ENCODE measurements at regions not wholly inside any gene's neighbourhood (a gene's known extent, or its start where the extent isn't known, plus 50 kb on each side); places are given as distances from the start of the nearest gene placed in this dataset.

DNA sequence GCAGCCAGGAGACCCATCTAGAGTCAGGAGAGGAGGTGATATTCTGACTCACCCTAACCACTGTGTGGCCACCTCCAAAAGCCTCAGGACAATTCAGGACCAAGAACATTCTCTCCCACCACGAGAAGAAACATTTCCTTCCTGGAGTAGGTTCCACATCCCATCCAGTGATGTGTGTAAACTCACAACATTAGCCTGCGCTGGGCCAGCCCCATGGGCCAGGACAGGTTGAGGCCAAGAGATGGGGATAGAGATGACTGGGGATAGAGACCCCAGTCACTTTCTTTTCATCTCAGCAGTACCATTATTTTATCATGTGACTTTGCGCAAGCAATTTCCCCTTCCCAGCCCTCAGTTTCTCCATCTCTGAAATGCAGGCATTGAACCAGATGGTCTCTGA, 126.6 kb upstream of the PTPRT start:
- no peaks in the 10 kb centered on the region for H3K4me1 Mint-ChIP-seq
- no peaks in the 10 kb centered on the region for H3K36me3 Mint-ChIP-seq (ENCODE audit: low read depth)
- no peak overlapping the region for H3K4me3 Mint-ChIP-seq
- H3K27ac Mint-ChIP-seq, result no peak overlapping the region
- H3K9me3 Mint-ChIP-seq, result no peaks in the 10 kb centered on the region
- ATAC-seq (replicated peaks), result no peak
- H3K27me3 Mint-ChIP-seq, result peaks cover 13% of the 10 kb centered on the region

DNA sequence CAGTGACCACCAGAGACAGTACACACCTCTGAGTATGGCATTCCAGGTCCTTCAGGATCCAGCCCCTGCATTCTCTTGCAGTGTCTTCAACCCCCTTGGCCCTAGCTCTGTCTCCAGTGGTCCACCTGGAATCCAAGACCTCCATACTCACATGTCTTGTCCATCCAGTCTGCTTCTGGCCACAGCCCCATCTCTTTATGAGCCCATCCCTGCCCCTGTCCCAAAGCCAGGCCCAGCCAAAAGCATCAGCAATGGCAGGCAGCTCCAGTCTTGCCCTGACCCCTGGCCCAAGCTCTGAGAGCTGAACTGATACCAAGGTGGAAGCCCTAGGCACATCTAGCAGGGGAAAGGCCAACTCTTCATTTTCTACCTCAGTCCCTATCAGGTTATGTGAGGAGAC, 119.6 kb upstream of the PTPRT start:
- no peaks in the 10 kb centered on the region for H3K36me3 Mint-ChIP-seq (ENCODE audit: low read depth)
- peaks cover 17% of the 10 kb centered on the region for H3K27me3 Mint-ChIP-seq
- H3K4me1 Mint-ChIP-seq, result no peaks in the 10 kb centered on the region
- no peak for ATAC-seq (replicated peaks)
- no peak overlapping the region for H3K27ac Mint-ChIP-seq
- H3K9me3 Mint-ChIP-seq, result peaks cover 4% of the 10 kb centered on the region
- H3K4me3 Mint-ChIP-seq, result no peak overlapping the region

DNA sequence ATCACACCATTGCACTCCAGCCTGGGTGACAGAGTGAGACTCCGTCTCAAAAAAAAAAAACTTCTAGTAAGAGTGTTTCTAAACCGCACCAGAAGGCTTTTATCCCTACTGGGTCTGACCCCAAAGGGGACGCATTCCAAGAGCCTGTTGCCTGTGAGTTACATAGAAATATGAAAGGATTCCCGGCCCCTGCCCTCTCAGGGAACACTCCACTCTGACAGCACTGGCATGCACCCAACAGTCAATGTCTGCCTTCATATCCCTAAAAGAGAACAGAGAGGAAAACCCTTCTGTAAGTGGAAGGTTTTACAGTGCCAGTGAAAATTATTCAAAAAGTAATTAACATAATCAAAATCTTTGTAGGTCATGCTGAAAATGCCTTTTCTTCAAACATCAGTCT, 117.1 kb upstream of the PTPRT start:
- peaks cover 11% of the 10 kb centered on the region for H3K27me3 Mint-ChIP-seq
- no peaks in the 10 kb centered on the region for H3K4me1 Mint-ChIP-seq
- no peak overlapping the region for H3K4me3 Mint-ChIP-seq
- peaks cover 4% of the 10 kb centered on the region for H3K9me3 Mint-ChIP-seq
- ATAC-seq (replicated peaks), result no peak
- no peak overlapping the region for H3K27ac Mint-ChIP-seq
- H3K36me3 Mint-ChIP-seq (ENCODE audit: low read depth), result no peaks in the 10 kb centered on the region

DNA sequence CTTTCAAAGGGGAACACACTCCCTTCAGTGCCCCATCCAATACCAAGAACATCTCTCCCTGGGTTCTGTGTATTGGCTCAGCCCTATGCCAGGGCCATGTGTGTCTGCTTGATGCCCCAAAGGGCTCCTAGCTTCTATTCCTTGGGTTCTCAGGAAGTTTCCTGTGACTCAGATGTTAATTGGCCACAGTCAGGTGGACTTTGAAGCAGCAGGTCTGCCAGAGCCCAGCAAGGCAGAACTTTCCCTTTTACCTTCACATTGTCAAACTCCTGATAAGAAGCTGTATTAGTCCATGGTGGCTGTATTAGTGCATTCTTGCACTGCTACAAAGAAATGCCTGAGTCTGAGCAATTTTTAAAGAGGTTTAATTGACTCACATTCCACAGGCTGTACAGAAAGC, 116.0 kb upstream of the PTPRT start:
- no peak for ATAC-seq (replicated peaks)
- Mint-ChIP-seq H3K36me3 (ENCODE audit: low read depth) (no peaks in the 10 kb centered on the region), H3K4me3 (no peak overlapping the region), H3K9me3 (peaks cover 4% of the 10 kb centered on the region), H3K27ac (no peak overlapping the region), H3K4me1 (no peaks in the 10 kb centered on the region), H3K27me3 (peaks cover 8% of the 10 kb centered on the region)

DNA sequence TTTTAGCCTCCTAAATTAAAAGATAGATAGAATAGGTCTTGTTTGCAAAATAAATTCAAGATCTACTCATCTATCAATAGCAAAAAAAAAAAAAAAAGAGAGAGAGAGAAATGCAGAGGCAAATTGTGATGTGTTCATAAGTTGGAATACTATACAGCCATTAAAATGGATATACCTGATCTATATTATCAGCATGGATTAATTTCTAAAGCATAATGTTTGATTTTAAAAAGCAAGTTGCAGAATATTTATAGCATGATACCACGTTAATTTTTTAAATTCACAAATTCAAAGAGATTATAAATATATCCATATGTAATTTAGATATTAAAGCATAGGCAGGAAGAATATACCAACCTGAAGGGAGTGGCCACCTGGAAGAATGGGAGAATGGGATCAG, 114.9 kb upstream of the PTPRT start:
- Mint-ChIP-seq H3K36me3 (ENCODE audit: low read depth) (no peaks in the 10 kb centered on the region), H3K4me1 (no peaks in the 10 kb centered on the region), H3K4me3 (no peak overlapping the region), H3K9me3 (peaks cover 4% of the 10 kb centered on the region), H3K27me3 (peaks cover 7% of the 10 kb centered on the region), H3K27ac (no peak overlapping the region)
- no peak for ATAC-seq (replicated peaks)

DNA sequence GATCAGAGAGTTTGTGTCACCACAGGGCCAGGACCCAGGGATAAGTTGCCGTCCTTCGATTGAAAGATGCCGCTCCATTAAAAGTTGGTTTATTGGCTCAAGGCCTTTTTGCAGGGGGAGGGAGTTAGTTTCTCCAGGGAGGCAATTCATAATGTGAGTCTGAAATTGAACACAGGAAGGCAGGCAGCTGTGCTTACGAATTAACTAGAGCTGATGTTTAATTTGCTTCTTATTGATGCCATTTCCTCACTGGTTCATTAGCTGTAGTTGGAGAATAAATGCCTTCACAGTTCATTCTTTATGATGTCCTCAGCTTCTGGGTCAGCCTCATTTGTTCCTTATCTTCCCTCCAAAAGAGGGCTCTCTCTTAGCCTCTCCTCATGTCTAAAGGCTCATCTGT, 113.2 kb upstream of the PTPRT start:
- H3K27ac Mint-ChIP-seq, result no peak overlapping the region
- H3K4me1 Mint-ChIP-seq, result no peaks in the 10 kb centered on the region
- H3K27me3 Mint-ChIP-seq, result peaks cover 7% of the 10 kb centered on the region
- no peak for ATAC-seq (replicated peaks)
- no peak overlapping the region for H3K4me3 Mint-ChIP-seq
- peaks cover under 1% of the 10 kb centered on the region for H3K9me3 Mint-ChIP-seq
- H3K36me3 Mint-ChIP-seq (ENCODE audit: low read depth), result no peaks in the 10 kb centered on the region

DNA sequence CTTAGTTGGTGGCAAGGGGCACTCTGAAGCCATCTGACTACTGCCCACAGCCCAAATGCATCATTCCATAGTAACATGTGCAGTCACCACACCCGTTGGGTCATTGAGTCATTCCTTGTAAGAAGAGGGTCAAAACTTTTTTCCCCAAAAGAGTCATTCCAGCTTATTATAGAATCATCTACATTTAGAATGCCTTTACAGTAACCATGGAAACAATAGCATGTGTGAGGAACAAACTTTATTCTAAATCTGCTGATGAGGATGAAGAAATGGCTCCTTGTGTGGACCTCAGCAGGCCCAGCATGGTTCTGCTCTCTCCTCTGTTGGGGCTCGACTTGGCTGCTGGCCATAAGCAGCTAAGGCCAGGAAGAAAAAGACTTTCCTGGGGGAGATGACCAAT, 111.2 kb upstream of the PTPRT start:
- no peak for ATAC-seq (replicated peaks)
- no peaks in the 10 kb centered on the region for H3K36me3 Mint-ChIP-seq (ENCODE audit: low read depth)
- H3K4me3 Mint-ChIP-seq, result no peak overlapping the region
- no peaks in the 10 kb centered on the region for H3K9me3 Mint-ChIP-seq
- H3K27ac Mint-ChIP-seq, result no peak overlapping the region
- H3K4me1 Mint-ChIP-seq, result no peaks in the 10 kb centered on the region
- peaks cover 7% of the 10 kb centered on the region for H3K27me3 Mint-ChIP-seq

DNA sequence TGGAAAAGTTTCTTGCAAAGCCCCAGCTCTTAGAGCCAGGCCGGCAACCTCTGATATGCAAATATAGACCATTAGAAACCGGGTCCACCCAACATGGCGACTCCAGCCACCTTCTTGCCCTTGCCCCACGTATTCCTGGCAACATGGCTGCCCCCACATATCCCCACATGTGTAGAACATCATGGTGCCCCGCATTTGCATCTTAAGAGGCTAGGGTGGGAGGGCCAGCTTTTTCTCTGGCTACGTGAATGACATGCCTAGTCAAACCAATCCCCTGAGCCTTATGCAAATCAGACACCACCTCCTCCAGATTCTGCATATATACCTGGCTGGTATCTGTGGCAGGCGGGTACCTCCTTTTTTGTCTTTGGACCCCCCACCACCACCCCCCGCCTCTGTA, 106.1 kb upstream of the PTPRT start:
- no peaks in the 10 kb centered on the region for H3K36me3 Mint-ChIP-seq (ENCODE audit: low read depth)
- ATAC-seq (replicated peaks), result no peak
- no peaks in the 10 kb centered on the region for H3K4me1 Mint-ChIP-seq
- no peaks in the 10 kb centered on the region for H3K9me3 Mint-ChIP-seq
- H3K27me3 Mint-ChIP-seq, result no peaks in the 10 kb centered on the region
- no peak overlapping the region for H3K4me3 Mint-ChIP-seq
- no peak overlapping the region for H3K27ac Mint-ChIP-seq

DNA sequence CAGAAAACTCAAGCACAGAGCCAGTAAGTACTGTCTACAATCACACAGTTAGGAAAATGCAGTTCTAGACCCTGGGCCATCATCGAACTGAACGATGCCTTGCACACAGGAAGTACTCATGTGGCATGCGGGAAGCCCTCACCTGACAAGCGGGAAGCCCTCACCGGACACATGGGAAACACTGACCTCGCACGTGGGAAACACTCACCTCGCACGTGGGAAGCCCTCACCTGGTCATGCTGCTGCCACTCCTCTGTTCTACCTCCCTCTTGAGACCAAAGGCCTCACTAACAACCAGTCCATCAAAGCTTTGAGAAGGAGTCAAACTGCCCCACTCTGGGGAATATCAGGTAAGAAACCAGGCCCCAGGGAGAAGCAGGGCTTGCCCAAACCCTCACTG, 105.6 kb upstream of the PTPRT start:
- Mint-ChIP-seq H3K4me1 (no peaks in the 10 kb centered on the region), H3K27ac (no peak overlapping the region), H3K36me3 (ENCODE audit: low read depth) (no peaks in the 10 kb centered on the region), H3K4me3 (no peak overlapping the region), H3K9me3 (no peaks in the 10 kb centered on the region), H3K27me3 (no peaks in the 10 kb centered on the region)
- no peak for ATAC-seq (replicated peaks)

DNA sequence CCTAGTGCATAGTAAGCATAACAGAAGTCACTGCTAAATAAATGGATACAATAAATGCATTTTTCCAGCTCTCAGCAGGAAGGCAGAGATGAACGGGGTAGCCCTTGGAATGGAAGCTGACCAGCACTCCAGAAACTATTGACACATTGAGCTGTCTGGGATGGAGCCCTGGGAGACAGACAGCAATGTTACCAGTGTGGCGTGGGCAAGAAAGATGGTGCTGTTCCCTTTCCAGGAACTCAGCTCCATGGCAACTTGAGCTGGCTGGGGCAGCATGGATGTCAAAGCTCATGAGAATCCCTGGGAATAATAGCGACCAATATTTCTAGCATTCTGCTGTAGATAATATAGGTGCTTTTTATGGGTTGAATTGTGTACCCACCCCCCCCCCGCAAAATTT, 104.3 kb upstream of the PTPRT start:
- no peaks in the 10 kb centered on the region for H3K4me1 Mint-ChIP-seq
- no peaks in the 10 kb centered on the region for H3K27me3 Mint-ChIP-seq
- H3K27ac Mint-ChIP-seq, result no peak overlapping the region
- no peaks in the 10 kb centered on the region for H3K9me3 Mint-ChIP-seq
- H3K4me3 Mint-ChIP-seq, result no peak overlapping the region
- no peaks in the 10 kb centered on the region for H3K36me3 Mint-ChIP-seq (ENCODE audit: low read depth)
- no peak for ATAC-seq (replicated peaks)

DNA sequence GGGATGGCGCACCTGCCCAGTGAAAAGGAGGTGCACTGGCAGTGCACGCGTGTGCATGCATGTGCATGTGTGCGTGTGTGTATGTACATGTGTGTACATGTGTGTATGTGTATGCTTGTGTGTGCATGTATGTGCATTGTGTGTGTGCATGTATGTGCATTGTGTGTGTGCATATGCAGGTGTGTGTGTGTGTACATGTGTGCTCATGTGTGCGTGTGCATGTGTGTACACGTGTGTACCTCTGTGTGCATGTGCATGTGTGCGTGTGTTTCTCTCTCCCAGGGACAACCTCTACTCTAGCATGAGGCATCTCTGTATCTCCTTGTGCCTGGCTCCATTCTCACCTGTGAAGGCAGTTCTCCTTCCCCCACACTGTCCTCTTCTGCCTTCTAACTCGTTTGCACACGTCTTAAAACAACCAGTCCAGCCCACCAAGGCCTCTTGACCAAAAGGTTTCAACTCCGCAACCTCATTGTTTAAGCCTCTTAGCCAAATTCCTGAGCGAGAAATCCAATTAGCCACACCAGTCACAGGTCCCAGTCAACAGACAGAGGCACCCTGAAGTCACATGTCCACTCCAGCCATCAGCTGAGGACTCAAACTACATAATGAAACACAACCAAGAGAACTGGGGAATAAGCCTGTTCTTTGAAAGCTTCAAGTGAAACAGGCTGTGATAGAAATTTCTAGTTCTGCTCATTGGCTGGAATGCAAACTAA, 103.5 kb upstream of the PTPRT start:
- no peaks in the 10 kb centered on the region for H3K4me1 Mint-ChIP-seq
- H3K9me3 Mint-ChIP-seq, result no peaks in the 10 kb centered on the region
- H3K36me3 Mint-ChIP-seq (ENCODE audit: low read depth), result no peaks in the 10 kb centered on the region
- no peak overlapping the region for H3K27ac Mint-ChIP-seq
- H3K27me3 Mint-ChIP-seq, result no peaks in the 10 kb centered on the region
- no peak overlapping the region for H3K4me3 Mint-ChIP-seq
- no peak for ATAC-seq (replicated peaks)

DNA sequence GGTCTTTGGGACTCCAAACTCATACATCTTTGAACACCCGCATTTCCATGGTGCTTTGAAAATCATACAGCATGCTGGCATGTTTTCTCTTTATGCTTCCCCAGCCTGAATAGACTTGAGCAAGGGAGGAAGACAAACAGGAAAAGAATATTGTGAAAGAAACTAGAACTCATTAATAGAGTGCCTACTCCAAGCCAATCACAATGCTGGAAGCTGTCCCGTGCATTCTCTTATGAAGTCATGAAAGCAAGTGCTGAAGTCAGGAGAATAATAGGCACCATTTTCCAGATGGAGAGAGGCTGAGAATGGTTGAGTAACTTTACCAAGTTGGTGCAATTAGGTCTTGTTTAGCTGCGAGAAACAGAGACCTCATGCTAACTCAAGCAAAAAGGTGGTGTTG, 102.5 kb upstream of the PTPRT start:
- Mint-ChIP-seq H3K27ac (no peak overlapping the region), H3K4me1 (no peaks in the 10 kb centered on the region), H3K36me3 (ENCODE audit: low read depth) (no peaks in the 10 kb centered on the region), H3K4me3 (no peak overlapping the region), H3K27me3 (no peaks in the 10 kb centered on the region), H3K9me3 (no peaks in the 10 kb centered on the region)
- no peak for ATAC-seq (replicated peaks)

DNA sequence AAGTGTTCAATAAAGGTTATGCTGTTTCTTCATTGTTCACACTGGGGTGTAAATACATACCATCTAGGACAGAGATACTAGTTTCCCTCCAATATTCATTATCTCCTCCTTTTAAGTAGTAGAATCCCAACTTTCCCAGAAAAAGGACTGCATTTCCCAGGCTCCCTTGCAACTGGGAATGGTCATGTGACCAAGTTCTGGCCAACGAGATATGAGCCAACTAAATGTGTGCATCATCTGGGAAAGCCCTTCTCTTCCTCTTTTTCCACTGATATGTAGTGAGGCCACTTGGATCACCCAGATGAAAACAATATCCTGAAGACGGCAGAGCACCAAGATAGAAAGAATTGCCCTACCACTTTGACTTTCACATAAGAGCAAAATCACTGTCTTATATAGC, 97.9 kb upstream of the PTPRT start:
- Mint-ChIP-seq H3K36me3 (ENCODE audit: low read depth) (no peaks in the 10 kb centered on the region), H3K27me3 (peaks cover 11% of the 10 kb centered on the region), H3K4me3 (no peak overlapping the region), H3K27ac (no peak overlapping the region), H3K4me1 (no peaks in the 10 kb centered on the region), H3K9me3 (no peaks in the 10 kb centered on the region)
- ATAC-seq (replicated peaks), result no peak

DNA sequence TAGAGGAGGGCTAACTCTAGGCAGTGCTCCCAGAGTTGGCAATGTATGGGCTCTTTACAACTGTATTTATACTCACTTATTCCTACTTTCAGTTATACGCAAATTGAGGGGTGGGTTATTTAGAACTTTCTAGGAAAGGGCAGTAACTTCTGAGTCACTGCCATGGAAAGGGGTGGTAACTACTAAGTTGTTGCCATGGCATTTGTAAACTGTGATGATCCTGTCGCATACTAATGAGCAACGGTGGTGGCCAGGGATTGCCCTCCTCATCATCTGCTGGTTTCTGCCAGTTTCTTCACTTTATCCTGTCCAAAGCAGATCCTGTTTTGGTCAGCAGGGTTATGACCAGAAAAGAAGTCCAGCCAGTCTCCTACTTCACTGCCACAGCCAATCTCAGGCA, 95.5 kb upstream of the PTPRT start:
- Mint-ChIP-seq H3K27ac (no peak overlapping the region), H3K4me3 (no peak overlapping the region), H3K4me1 (no peaks in the 10 kb centered on the region), H3K9me3 (no peaks in the 10 kb centered on the region), H3K36me3 (ENCODE audit: low read depth) (no peaks in the 10 kb centered on the region), H3K27me3 (peaks cover 22% of the 10 kb centered on the region)
- no peak for ATAC-seq (replicated peaks)

DNA sequence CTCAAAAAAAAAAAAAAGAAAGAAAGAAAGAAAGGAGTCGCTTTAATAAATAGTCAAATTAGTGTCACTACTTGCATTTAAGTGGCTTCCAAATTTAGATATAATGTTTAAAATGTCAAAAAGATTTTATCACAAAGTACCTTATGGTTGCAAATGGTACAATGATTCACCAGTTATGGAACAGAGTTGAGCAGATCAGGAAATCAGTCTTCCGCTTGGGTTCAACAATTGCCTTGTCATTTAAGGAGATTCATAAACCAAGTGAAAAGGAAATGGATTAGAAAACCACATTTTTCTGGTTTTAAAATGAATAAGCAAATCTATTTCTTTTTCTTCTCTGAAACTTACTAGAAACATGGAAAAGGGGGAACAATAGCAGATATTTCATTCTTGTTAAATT, 94.8 kb upstream of the PTPRT start:
- Mint-ChIP-seq H3K9me3 (no peaks in the 10 kb centered on the region), H3K4me1 (no peaks in the 10 kb centered on the region), H3K27me3 (peaks cover 22% of the 10 kb centered on the region), H3K36me3 (ENCODE audit: low read depth) (no peaks in the 10 kb centered on the region), H3K4me3 (no peak overlapping the region), H3K27ac (no peak overlapping the region)
- ATAC-seq (replicated peaks), result no peak

DNA sequence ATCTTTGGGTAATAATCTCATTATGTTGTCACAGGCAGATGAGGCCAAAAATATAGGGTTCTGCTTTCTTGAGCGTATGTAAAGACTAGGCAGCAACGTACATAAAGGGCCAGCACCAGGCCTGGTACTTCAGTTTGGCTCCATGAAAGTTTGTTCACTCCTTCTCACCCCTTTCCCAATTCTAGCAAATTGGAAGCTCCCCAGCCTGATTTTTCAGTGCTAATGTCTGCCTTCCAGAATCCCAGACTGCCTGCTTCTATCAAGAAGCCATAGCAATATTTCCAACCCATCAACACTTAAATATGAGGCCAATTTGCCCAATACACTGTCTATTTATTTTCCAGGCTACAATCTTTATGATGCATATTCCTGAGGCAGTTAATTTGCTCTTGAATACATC, 93.4 kb upstream of the PTPRT start:
- no peak for ATAC-seq (replicated peaks)
- H3K4me3 Mint-ChIP-seq, result no peak overlapping the region
- no peaks in the 10 kb centered on the region for H3K9me3 Mint-ChIP-seq
- H3K27me3 Mint-ChIP-seq, result peaks cover 22% of the 10 kb centered on the region
- no peak overlapping the region for H3K27ac Mint-ChIP-seq
- no peaks in the 10 kb centered on the region for H3K4me1 Mint-ChIP-seq
- no peaks in the 10 kb centered on the region for H3K36me3 Mint-ChIP-seq (ENCODE audit: low read depth)
